HG03066 (cell line): ENCODE measurements at regions not wholly inside any gene's neighbourhood (a gene's known extent, or its start where the extent isn't known, plus 50 kb on each side); places are given as distances from the start of the nearest gene placed in this dataset.

Experiments
- ATAC-seq: cut with Tn5 transposase; IDR thresholded peaks from one replicate; pipeline ENCODE4 v1.9.1; 2021; ENCODE audit warnings: low read depth; ENCODE audit not compliant: unreplicated experiment

DNA sequence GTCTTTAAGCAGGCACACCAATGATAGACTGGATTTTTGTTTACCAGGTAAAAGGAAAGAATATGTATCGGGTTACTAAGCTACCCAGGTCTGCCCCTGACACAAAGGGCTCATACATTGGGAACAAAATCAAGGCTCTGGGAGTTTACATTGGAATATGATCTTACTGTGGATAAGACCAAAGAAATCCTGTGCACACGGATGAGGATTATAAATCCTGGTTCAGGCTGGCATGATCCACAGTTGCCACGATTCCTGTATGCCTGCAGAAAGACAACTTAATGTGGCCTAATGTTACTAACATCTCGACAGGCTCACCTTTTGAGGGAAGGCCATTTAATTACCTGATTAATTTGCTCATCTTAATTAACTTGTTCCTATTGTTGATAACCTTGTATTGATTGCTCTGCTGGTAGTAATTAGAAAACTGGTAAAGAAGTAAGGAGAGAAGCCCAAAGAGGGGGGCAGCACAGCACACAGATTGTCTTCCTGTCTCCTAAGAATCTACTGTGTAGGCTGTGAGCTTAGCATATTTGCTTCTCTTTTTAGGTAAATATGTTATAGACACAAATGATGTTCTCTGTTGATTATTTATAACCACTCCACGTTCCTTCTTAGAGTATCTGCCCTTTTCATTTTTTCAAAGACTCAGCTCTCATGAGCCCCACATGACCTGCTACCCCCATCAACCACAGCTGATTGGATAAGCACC lies 51.0 kb upstream of the TOX3 start:
- ATAC-seq, result no peak

DNA sequence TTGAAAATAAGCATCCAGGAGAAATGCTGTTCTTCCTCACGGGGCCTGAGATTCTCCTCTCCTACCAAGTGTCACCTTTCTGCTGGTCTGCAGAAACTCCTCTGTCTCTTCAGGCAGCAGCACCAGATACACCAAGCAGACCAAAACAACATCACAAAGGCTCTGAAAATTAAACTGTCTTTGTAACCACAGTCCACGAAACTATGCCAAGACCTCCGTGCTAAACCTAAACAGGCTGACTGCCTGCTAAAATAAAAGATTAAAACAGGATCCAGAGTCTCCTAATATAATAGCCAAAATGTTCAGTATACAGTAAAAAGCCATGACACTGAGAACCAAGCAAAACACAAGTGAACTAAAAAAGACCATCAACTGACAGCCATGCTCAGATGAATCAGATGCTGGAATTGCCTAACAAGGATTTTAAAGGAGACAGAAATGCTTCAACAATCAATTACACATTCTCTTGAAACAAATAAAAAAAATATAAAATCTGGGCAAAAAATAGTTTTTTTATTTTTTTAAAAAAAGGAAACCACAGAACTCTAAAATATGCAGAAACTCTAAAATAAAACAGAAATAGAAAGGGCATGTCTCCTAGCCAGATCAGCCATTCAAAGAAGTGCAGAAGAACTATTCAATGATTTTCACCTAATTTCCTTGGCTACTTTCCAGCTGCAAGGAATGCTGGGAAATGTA lies 50.3 kb upstream of the TOX3 start:
- ATAC-seq, result no peak
